Bone marrow (tissue), 2 donors: ENCODE measurements at regions not wholly inside any gene's neighbourhood (a gene's known extent, or its start where the extent isn't known, plus 50 kb on each side); places are given as distances from the start of the nearest gene placed in this dataset.
"Not testable (repeated sequence)": the region's sequence is repeated elsewhere in the genome, so short reads cannot be mapped to it uniquely, and the experiment has no call there.

ENCODE experiments used
- DNase-seq, 2 donors: peaks; one replicate each; lab custom pipeline; 2025; lab: John Stamatoyannopoulos, UW

- no peak for DNase-seq
Observed at GRCh38 chr5:32534041-32534440, 51.3 kb upstream of the SUB1 start.

GRCh38 chr5:32531885-32532520, 53.4 kb upstream of the SUB1 start:
- DNase-seq = no peak

- DNase-seq = not testable (repeated sequence)
Observed at GRCh38 chr5:32527321-32527720, 58.0 kb upstream of the SUB1 start.

DNA sequence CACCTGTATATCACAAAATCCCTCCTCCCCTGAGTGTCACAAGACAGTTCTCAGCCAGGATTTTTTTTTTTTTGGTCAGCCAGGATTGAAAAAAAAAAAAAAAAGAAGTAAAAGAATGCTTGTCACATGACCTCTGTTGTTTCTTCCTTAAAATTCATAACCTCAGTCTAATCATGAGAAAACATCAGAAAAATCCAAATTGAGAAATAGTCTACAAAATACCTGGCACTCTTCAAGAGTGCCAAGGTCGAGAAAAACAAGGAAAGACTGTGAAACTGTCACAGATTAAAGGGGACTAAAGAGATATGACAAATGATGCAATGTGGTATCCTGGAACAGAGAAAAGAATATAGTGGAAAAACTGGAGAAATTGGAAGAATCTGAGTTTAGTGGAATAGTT, 58.5 kb upstream of the SUB1 start:
- no peak for DNase-seq

DNA sequence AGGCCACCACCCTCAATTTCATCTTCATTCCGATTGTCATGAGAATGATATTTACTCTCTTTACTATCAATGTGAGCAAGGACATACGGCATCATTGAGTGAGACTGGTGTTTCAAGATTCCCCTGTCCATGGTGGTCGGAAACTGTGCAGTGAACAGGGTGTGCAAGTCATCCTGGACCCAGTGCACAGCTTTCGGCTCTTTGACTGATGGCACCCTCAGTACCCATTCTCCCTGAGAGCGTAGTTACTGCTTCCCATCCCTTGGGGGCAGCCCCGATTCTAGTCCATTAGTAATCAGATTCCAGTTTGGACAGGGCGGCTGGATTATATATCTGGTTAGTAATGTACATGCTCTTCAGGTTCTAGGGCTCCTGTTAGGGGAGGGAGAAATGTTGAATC, 61.7 kb upstream of the SUB1 start:
- DNase-seq = no peak

DNA sequence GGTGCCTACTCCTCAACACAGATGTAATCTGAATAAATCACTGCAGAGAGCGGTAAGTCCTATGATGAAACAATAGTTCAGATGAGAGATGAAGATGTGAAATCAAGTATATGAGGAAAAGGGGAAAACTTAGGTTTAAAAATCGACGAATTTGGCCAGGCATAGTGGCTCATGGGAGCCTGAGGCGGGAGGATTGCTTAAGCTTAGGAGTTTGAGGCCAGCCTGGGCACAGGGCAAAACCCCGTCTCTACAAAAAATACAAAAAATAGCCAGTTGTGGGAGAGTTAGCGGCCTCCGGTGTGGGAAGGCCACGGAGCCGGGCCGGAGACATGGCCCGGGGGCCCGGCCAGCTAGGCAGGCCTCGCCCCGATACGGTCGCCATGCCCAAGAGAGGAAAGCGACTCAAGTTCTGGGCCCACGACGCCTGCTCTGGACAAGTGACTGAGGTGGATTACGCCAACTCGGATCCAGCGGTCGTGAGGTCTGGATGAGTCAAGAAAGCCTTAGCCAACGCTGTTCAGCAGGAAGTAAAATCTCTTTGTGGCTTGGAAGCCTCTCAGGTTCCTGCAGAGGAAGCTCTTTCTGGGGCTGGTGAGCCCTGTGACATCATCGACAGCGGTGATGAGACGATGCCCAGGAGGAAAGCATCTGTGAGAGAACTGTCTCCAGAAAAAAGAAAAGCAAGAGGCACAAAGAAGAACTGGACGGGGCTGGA, 62.8 kb upstream of the SUB1 start:
- DNase-seq = peak; percentile 50 to 73

DNA sequence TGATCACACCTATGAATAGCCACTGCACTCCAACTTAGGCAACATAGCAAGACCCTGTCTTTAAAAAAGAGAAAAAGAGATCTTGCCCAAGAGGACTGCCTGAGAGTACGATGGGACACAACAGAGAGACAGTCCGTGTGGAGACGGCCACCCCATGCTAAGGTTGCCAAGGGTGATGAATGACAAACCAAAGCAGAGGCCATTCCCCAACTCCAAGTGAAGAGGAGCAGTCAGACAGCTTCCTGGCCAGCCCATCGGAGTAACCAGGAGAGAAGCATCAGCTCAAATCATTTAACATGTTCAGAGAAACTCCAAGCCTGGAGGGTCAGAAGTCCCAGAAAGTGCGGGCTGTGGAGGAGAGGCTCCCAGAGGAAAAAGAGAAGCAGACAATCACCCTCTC, 63.9 kb upstream of the SUB1 start:
- DNase-seq = no peak

DNA sequence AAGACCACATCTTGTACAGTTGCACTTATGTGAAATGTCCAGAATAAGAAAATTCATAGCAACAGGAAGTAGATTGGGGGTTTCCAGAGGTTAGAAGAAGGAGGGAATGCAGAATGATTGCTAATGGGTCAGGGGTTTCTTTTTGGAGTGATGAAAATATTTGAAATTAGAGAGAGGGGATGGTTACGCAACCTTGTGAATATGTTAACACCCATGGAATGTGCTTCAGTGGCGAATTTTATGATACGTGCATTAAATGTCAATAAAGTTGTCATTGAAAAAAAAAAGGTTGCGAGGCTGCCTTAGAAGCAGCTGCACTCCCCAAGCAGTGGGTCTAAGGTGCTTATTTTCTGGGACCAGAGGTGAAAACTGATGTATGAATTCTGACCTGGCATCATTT, 64.4 kb upstream of the SUB1 start:
- DNase-seq = no peak

DNA sequence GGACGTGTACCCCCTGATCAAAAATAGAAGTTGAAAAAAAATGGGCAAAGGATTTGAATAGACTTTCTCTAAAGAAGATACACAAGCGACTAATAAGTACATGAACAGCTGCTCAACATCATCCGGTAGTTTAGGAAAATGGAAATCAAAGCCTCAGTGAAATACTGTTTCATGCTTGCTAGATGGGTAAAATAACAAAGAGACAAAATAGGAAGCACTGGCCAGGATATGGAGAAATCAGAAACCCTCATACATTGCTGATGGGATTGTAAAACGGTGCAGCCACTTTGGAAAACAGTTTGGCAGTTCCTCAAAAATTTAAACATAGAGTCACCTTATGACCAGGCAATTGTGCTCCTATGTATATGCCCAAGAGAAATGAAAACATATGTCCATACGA, 65.0 kb upstream of the SUB1 start:
- no peak for DNase-seq

- no peak for DNase-seq
Observed at GRCh38 chr5:32519508-32519907, 65.8 kb upstream of the SUB1 start.

GRCh38 chr5:32514806-32515205, 70.3 kb upstream of the ZFR start:
- DNase-seq = no peak

DNA sequence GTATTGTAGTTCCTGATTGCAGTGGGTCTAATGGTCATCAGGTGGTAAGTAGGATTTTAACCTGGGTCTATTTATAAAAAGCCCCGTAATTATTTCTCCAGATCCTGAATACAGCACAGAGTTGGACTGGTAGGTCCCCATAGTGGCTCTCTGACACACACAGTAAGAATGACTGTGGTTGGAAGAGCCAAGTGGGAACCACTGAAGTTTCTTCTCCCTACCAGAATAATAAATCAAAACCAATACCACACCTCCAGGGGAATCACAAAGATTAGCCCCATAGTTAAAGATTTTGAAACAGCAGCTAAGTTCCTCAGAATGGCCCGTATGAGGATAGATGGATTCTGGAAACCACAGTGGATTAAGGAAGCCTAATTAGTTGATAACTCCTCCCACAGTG, 68.4 kb upstream of the ZFR start:
- no peak for DNase-seq

DNA sequence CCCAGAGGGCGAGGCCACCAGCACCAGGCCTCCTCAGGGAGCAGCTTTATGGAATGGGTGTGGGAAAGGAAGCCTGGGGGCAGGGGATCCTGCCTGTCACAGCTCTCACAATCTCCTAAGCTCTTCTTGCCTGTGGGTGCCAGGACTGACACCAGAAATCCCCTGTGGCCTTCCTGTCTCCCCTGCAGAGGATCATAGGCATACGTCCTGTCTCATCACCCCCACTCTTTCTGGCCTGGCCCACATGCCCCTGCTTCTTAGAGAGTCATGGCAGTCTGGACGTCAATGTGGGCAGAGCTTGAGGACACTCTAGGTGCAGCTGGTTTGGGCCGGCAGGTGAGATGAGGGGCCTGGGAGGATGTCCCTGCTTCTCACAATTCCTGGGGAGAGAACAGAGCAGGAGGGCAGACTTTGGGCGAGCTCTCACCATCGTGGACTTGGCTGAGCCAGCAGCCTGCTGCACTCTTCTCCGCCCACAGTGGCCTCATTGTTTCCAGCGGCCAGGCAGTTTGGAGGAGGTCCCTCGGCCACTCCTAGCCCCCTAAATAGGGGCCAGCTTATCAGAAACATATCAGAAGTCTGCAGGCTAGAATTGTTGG, 67.3 kb upstream of the ZFR start:
- no peak for DNase-seq

GRCh38 chr5:32510860-32511259, 66.3 kb upstream of the ZFR start:
- no peak for DNase-seq

- no peak for DNase-seq
Observed at GRCh38 chr5:32508806-32509805, 64.6 kb upstream of the ZFR start.

DNA sequence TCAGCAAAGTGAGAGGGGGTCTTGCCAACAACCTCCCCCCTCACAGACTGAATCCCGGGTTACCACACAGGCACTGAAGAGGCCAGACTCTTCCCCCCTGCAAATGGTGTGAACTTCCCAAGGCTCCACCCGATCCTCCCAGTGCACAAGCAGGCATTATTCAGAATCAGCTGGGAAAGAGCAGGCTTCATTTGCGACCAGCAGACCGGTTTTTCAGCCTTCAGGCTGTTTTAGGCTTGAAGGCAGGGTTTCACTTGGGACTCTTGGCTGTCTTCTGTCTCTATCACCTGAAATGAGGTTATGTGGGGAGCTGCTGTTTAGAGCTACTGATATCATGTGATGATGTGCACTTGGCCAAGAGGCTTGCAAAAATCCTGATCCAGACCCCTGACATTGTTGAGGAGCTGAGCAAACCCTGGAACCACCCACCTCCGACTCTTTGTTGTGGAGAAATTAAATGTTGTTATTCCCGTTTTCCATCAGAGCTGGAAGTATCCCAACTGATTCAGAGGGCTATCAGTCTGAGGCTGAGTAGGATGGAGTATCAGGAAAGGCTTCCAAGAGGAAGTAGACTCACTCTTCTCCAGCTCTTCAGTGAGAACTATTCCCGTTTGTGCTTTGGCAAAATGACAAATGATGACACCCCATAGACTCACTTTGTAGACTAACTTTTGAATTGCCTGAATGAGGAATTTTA, 63.3 kb upstream of the ZFR start:
- no peak for DNase-seq

DNA sequence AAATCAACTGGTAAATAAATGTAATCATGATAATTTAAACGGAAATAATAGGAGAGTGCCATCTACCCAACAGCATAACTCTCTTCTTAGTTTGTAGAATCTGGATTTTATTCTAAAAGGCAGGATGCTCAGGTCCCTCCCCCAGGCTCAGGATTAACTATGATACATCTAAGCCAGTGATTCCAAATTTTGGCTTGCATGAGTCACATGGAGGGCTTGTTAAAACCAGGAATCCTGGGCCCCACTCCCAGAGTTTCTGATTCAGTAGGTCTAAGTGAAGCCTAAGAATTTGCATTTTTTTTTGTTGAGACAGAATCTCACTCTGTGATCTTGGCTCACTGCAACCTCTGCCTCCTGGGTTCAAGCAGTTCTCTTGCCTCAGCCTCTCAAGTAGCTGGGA, 62.3 kb upstream of the ZFR start:
- DNase-seq = no peak

DNA sequence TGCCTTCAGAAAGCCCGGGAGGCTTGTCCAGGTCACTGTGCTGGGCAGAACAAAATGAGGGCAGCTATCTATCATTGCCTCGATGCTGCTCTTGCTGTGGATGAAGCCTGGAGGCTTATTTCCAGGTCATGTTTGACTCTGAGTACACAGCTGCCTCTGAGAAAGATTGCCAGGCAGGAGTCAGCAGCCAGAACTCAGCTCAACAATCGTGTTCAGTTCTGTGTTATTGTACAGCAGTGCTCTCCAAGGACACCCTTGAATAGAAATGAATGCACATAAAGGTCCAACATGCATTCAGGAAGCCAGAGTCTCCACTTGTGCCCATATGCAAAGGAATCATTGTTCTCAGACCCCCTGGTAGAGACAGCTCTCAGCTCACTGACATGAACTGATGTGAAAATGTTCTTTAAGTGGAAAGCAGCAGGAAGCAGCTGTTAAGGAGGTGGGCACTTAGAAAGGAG, 61.7 kb upstream of the ZFR start:
- DNase-seq = no peak

DNA sequence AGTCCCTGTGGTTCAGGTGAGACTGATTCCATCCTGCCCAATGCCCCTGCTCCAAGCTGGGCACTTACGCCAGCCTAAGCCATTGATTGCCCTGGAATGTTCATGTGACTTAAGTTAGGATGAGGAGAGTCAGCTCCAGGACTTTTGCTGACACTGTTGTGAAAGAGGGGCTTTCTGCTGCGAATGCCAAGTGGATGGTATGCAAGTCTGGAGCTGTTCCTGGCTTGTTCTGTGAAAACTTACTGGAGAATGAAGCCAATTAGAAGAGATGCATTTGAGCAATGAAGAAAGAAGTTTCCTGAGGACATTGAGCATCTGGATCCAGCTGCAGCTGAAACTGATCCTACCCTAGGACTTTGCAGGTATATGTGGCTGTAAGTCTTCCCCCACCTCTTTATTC, 61.2 kb upstream of the ZFR start:
- no peak for DNase-seq

DNA sequence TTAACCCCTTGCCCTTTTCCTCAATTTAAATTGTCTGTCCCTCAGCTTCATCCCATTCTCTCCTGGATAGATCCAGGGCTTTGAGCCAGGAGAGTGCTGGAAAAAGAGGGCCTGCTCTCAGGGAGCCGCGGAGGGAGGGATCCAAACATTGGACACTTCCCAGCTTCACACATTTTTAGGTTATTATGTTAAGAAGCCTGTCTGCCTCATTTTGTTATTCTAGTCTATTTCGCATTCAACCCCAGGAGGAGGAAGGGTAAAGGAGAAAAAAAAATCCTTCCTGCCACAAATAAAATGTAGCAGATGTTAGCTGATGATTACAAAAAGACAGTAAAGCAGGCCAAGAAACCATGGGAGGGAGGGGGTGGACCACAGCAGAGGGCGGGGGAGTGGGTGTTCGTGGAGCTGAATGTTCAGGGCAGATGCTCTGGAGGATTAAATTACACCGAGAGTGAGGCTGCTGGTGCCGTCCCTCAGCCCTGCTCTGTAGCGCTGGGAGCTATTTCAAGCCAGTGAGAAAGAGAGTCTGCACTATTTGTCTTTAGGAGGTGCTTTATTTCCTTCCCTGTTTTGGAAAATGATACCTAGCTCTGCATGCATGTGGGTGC, 60.6 kb upstream of the ZFR start:
- DNase-seq = peak in 1 of 2 donors; percentile 81

DNA sequence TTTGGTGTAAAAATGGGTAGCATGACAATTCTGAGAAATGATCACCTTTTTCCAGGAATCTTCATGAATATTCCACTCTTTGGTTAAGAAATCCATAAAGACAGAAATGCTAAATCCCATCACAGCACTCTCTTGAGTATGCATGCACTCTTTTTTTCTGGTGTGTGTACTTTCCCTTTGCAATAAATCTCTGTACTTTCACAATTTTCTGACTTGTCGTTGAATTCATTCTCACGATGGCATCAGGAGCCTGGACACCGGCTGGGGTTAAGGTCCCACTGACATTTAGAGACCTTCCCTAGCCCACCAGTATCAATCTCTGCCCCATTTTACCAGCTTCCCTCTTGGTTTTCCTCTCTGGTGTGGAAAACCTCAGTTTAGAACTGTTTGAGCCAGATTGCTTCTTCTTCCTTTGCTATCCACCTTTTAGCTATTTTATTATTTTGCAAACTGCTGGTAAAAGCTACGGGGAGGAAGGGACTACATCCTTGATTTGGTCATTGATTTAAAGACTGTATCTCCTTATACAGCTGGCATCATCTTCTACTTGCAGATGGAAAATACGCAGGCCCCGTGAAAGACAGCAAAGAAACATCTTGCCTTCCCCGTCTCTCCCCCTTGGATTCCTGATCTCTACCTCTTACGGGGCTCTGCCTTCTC, 59.9 kb upstream of the ZFR start:
- DNase-seq = no peak
